LNCaP clone FGC (cell line): ENCODE measurements at regions not wholly inside any gene's neighbourhood (a gene's known extent, or its start where the extent isn't known, plus 50 kb on each side); places are given as distances from the start of the nearest gene placed in this dataset.

ENCODE experiments used
- DNase-seq: peaks from one replicate; pipeline ENCODE4 v3.0.0-alpha.2; 2011; ENCODE audit warnings: low read depth
- H3K4me3 ChIP-seq: 2 replicates; pipeline ENCODE4 v1.5.1; 2011; ENCODE audit warnings: mild to moderate bottlenecking, low read depth, low read length, control low read depth
- TF ChIP-seq, protein P1 (sequence below): IDR thresholded peaks from 2 replicates; pipeline ENCODE4 v1.5.1; 2012; ENCODE audit warnings: mild to moderate bottlenecking; ENCODE audit not compliant: control insufficient read depth, insufficient read depth; ENCODE audit errors: extremely low read depth

- TF ChIP-seq, protein P1, sequence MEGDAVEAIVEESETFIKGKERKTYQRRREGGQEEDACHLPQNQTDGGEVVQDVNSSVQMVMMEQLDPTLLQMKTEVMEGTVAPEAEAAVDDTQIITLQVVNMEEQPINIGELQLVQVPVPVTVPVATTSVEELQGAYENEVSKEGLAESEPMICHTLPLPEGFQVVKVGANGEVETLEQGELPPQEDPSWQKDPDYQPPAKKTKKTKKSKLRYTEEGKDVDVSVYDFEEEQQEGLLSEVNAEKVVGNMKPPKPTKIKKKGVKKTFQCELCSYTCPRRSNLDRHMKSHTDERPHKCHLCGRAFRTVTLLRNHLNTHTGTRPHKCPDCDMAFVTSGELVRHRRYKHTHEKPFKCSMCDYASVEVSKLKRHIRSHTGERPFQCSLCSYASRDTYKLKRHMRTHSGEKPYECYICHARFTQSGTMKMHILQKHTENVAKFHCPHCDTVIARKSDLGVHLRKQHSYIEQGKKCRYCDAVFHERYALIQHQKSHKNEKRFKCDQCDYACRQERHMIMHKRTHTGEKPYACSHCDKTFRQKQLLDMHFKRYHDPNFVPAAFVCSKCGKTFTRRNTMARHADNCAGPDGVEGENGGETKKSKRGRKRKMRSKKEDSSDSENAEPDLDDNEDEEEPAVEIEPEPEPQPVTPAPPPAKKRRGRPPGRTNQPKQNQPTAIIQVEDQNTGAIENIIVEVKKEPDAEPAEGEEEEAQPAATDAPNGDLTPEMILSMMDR: no peak
- no peak overlapping the region for H3K4me3 ChIP-seq
- DNase-seq: no peak
Measured at GRCh38 chr15:31444844-31445243, 118.2 kb downstream of the KLF13 start.

DNA sequence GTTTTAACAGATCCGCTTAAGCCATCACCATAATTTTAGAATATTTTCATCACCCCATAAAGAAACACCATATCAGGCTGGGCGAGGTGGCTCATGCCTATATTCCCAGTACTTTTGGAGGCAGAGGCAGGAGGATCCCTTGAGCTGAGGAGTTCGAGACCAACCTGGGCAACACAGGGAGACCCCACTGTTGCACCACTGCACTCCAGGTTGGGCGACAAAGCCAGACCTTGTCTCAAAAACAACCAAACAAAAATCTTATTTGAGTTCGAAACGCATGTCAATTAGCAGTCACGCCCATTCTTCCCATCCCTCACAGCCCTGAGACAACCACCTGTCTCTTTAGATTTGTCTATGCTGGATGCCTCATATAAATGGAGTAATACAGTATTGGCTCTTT lies 119.9 kb downstream of the KLF13 start:
- DNase-seq: no peak

DNA sequence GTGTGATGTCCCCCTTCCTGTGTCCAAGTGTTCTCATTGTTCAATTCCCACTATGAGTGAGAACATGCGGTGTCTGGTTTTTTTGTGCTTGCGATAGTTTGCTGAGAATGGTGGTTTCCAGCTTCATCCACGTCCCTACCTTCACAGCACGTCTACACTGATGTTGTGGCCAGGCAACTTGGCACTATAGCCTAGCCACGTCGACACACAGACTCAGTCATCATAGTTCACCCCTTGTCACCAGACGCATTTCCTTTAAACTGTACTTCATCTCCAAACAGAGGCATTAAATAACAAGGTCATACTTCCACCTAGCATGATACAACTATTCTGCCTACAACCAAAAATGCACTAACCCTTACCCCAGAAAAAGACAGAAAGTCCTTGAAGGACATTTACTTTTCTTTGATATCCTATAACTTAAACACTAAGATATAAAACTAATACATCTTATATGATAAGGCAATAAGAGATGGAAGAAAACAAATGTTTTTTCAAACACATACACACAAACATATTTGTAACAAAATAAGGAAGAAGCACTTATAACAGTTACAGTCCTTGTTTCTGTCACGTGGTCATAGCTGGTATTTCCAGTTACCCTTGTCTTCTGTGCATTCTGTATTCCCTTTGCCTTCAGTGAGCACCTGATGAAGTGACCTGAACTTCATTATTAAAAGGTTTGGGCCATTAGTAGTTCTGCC lies 121.4 kb downstream of the KLF13 start:
- TF ChIP-seq, protein P1: no peak
- no peak for DNase-seq
- H3K4me3 ChIP-seq: no peak overlapping the region

More for the DNA sequence above, 119.9 kb downstream of the KLF13 start:
- TF ChIP-seq, protein P1: no peak
- H3K4me3 ChIP-seq: no peak overlapping the region

- H3K4me3 ChIP-seq: no peak overlapping the region
- no peak for DNase-seq
- TF ChIP-seq, protein P1: no peak
Measured at GRCh38 chr15:31448635-31448979, 122.0 kb downstream of the KLF13 start.

- no peak for DNase-seq
- TF ChIP-seq, protein P1: no peak
- no peak overlapping the region for H3K4me3 ChIP-seq
Measured at GRCh38 chr15:31452595-31453557, 126.2 kb downstream of the KLF13 start.

DNA sequence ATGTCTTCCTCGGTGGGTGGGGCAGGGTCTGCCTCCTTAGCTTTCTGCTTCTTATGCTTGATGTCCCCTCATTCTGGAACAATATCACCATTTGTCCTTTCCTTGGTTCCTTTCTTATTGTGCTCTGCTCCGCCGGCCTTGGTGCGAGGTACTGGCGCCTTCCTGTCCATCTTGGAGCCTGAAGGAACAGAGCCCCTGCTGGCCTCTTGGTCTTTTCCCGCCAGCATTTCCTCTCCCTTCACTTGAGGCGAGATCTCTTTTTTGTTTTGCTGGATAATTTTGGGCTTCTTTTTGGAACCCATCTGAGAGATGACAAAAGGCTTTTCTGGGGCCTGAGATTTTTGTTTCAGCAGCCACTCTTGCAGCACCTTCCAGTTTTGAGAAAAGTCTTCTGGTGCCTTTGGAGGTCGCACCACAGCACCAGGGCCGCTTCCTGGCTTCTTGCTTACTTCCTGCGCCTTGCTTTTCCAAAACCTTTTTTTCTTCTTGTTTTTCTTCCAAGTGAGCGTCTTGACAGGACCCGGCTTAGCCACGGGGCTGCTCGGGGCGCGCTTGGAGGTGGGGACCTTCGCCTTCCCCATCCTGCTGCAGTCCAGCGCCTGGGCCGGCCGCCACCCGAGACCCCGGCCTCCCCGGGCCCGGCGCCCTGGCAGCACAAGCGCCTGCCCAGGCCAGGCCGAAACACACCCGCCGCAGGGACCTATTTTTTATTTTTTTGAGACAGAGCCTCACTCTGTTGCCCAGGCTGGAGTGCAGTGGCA lies 127.1 kb downstream of the KLF13 start:
- DNase-seq: no peak
- H3K4me3 ChIP-seq: no peak overlapping the region
- TF ChIP-seq, protein P1: no peak
